ENCODE measurements at regions not wholly inside any gene's neighbourhood (a gene's known extent, or its start where the extent isn't known, plus 50 kb on each side); places are given as distances from the start of the nearest gene placed in this dataset.

DNA sequence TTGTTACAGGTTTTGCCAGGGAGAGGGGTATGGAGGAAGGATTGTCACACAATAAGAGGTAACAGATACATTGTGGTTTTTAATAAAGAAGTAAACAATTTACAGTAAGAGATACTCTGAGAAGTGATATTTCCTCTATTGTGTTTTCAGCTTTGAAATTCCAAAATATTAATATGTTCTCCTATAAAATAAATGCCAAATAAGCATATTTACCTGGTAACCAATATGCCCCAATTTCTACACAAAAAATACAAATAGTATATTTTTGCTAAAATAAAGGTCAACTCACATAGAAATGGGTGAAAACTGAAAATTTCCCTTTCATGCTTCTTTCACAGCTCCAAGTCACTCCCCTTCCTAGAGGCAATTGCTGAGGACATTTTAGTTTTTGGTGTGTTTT, 437.4 kb upstream of the UBE2E2 start:
- TF ChIP-seq, protein P1, sequence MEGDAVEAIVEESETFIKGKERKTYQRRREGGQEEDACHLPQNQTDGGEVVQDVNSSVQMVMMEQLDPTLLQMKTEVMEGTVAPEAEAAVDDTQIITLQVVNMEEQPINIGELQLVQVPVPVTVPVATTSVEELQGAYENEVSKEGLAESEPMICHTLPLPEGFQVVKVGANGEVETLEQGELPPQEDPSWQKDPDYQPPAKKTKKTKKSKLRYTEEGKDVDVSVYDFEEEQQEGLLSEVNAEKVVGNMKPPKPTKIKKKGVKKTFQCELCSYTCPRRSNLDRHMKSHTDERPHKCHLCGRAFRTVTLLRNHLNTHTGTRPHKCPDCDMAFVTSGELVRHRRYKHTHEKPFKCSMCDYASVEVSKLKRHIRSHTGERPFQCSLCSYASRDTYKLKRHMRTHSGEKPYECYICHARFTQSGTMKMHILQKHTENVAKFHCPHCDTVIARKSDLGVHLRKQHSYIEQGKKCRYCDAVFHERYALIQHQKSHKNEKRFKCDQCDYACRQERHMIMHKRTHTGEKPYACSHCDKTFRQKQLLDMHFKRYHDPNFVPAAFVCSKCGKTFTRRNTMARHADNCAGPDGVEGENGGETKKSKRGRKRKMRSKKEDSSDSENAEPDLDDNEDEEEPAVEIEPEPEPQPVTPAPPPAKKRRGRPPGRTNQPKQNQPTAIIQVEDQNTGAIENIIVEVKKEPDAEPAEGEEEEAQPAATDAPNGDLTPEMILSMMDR (conservative IDR thresholded peaks at IDR 0.05; ENCODE audit: low read depth, low read length), result no peak
- TF ChIP-seq EZH2 (IDR thresholded peaks at IDR 0.05; ENCODE audit: low read length, unreplicated experiment) (no peak), EZH2phosphoT487 (IDR thresholded peaks at IDR 0.05; ENCODE audit: borderline replicate concordance, low read length) (no peak)
